Smooth muscle cell (in vitro differentiated cells): ENCODE measurements at regions not wholly inside any gene's neighbourhood (a gene's known extent, or its start where the extent isn't known, plus 50 kb on each side); places are given as distances from the start of the nearest gene placed in this dataset.

Experiments
- DNase-seq: peaks from one replicate; lab custom pipeline; 2025; ENCODE audit not compliant: unreplicated experiment; lab: John Stamatoyannopoulos, UW
- H2AFZ ChIP-seq: fragments of 200-600 bp; sonication (generic); 2 replicates; pipeline ENCODE4 v1.6.0; 2016; ENCODE audit warnings: antibody characterized with exemption, low read depth, mild to moderate bottlenecking
- H3F3A ChIP-seq: fragments of 200-600 bp; sonication (generic); 2 replicates; pipeline ENCODE4 v1.6.0; 2017; ENCODE audit warnings: antibody characterized with exemption, low read depth
- H3K27ac ChIP-seq: fragments of 200-600 bp; sonication (generic); 2 replicates; pipeline ENCODE4 v1.5.1; 2016; ENCODE audit warnings: low read depth, mild to moderate bottlenecking
- H3K27me3 ChIP-seq: fragments of 200-600 bp; sonication (generic); 2 replicates; pipeline ENCODE4 v1.6.1; 2016; ENCODE audit warnings: low read depth, mild to moderate bottlenecking
- H3K36me3 ChIP-seq: fragments of 200-600 bp; sonication (generic); 2 replicates; pipeline ENCODE4 v1.5.1; 2016; ENCODE audit warnings: low read depth
- H3K4me1 ChIP-seq: fragments of 200-600 bp; sonication (generic); 2 replicates; pipeline ENCODE4 v1.5.1; 2016; ENCODE audit warnings: low read depth
- H3K4me2 ChIP-seq: fragments of 200-600 bp; sonication (generic); 2 replicates; pipeline ENCODE4 v1.6.0; 2016; ENCODE audit warnings: mild to moderate bottlenecking
- H3K4me3 ChIP-seq: fragments of 200-600 bp; sonication (generic); 2 replicates; pipeline ENCODE4 v1.5.1; 2016; ENCODE audit warnings: mild to moderate bottlenecking
- H3K79me2 ChIP-seq: fragments of 200-600 bp; sonication (generic); 2 replicates; pipeline ENCODE4 v1.6.0; 2016; ENCODE audit warnings: low read depth, mild to moderate bottlenecking
- H3K9ac ChIP-seq: fragments of 200-600 bp; sonication (generic); 2 replicates; pipeline ENCODE4 v1.6.0; 2016; ENCODE audit warnings: low read depth
- H3K9me3 ChIP-seq: fragments of 200-600 bp; sonication (generic); replicated peaks from 2 replicates; pipeline ENCODE4 v1.5.1; 2016; ENCODE audit warnings: low read depth
- H4K20me1 ChIP-seq: fragments of 200-600 bp; sonication (generic); 2 replicates; pipeline ENCODE4 v1.6.0; 2016; ENCODE audit warnings: low read depth
- CTCF ChIP-seq: fragments of 200-600 bp; sonication (generic); IDR thresholded peaks from 2 replicates; pipeline ENCODE4 v1.5.1; 2017; ENCODE audit warnings: borderline replicate concordance, mild to moderate bottlenecking, antibody characterized with exemption; ENCODE audit not compliant: insufficient read depth, poor library complexity, severe bottlenecking
- WGBS: methylation state at CpG from one replicate; pipeline ENCODE4 v1.1.7; 2016; ENCODE audit warnings: low lambda C conversion rate; 5-methylcytosine and 5-hydroxymethylcytosine counted together

DNA sequence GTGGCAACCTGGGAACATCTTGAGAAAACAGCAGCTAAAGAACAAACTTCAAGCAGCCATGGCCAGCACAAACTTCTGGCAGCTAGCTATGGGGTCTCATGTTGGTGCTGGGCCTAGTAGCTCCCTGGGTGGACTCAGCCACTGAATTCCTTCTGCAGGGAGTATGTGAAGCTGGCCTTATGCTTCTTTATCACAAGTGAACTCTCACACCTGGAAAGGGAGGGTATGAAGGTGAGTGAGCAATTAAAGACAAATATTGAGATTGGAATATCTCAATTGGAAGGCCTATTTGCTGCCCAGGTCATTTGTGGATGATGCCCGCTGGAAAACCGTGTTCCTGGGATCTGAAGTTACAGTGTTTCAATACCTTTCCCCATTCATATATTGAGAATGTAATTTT is 153.3 kb upstream of the RPS6KA3 start:
- Histone ChIP-seq H3K79me2 (no peaks in the 10 kb centered on the region), H3F3A (no peaks in the 10 kb centered on the region), H4K20me1 (no peaks in the 10 kb centered on the region), H3K36me3 (no peaks in the 10 kb centered on the region), H3K9me3 (no peaks in the 10 kb centered on the region), H3K4me1 (no peaks in the 10 kb centered on the region), H3K4me3 (no peak overlapping the region), H3K9ac (no peak overlapping the region), H3K27ac (no peak overlapping the region), H3K4me2 (no peak overlapping the region), H3K27me3 (no peaks in the 10 kb centered on the region), H2AFZ (no peak overlapping the region)
- no peak for TF ChIP-seq CTCF
- WGBS = 74% methylated on average over 2 of the region's 2 CpGs
- DNase-seq = no peak

DNA sequence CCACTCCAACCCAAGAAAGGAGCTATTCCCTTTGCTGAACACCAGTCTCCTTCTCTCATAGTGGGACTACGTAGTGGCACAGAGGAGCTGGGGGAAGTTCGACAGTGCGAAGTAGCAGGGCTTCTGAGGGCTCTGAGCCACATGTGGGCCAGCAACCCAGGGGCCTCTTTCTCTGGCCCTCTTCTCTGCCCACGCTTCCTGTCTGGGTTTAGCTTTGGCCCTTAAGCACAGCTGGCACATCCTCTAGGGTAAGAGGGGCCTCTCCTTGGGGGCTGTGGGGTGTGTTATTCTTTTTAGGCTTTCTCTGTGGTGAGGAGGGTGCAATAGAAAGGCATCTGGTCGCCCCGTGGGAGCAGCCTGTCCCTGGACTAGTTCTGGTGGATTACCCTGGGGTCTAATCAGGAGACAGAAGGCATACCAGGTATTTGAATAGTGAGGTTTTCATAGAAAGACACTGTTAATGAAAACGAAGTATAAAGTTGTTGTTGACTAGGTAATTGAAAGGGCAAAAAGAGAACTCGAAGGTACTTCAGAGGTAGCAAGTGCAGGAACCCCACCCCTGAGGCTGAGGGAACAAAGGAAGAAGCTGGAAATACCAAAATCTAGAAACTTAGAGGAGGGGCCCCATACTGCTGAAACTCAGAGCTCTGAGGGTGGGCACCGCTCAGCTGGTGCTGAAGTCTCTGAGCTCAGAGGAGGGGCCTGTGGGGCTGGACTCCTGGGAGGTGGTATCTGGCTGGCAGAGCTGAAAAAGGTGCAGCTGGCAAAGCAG is 151.9 kb upstream of the RPS6KA3 start:
- no peak overlapping the region for H3K4me2 ChIP-seq
- WGBS = 63% methylated on average over 9 of the region's 9 CpGs
- H3K36me3 ChIP-seq = no peaks in the 10 kb centered on the region
- TF ChIP-seq CTCF = no peak
- no peaks in the 10 kb centered on the region for H3K9me3 ChIP-seq
- no peak for DNase-seq
- no peak overlapping the region for H2AFZ ChIP-seq
- no peaks in the 10 kb centered on the region for H4K20me1 ChIP-seq
- H3K9ac ChIP-seq = no peak overlapping the region
- no peaks in the 10 kb centered on the region for H3K27me3 ChIP-seq
- H3K79me2 ChIP-seq = no peaks in the 10 kb centered on the region
- H3K4me3 ChIP-seq = no peak overlapping the region
- H3K27ac ChIP-seq = no peak overlapping the region
- no peaks in the 10 kb centered on the region for H3K4me1 ChIP-seq
- H3F3A ChIP-seq = no peaks in the 10 kb centered on the region

DNA sequence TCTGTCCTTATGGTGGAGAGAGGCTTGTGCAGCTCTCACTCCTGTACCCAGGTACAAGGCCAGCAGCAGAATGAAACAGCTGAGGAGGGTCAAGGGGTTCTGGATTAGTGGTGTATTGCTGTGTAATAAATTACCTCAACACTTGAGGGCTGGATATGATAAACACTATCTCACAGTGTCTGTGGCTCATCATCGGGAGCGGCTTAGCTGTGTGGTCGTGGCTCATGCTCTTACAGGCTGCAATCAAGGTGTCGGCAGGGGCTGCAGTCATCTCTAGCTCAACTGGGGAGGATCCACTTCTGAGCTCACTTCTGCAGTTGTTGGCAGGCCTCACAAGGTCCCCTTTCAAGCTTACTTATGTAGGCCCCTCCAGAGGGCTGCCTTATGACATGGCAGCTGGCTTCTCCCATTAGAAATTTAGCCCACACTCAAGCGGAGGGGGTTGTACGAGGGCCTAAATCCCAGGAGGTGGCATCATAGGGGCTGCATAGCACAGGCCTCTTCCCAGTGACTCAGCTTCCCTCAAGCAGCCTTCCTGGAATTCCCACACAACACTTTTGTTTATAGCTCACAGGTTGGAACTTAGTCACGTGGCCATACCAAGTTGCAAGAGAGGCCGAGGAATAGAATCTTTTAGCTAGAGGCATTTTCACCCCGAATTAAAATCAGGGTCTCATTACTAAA is 148.2 kb upstream of the RPS6KA3 start:
- no peak overlapping the region for H3K9ac ChIP-seq
- H3K27ac ChIP-seq = no peak overlapping the region
- no peaks in the 10 kb centered on the region for H4K20me1 ChIP-seq
- H3K4me1 ChIP-seq = no peaks in the 10 kb centered on the region
- H3K4me2 ChIP-seq = no peak overlapping the region
- H2AFZ ChIP-seq = no peak overlapping the region
- H3K27me3 ChIP-seq = no peaks in the 10 kb centered on the region
- H3K36me3 ChIP-seq = no peaks in the 10 kb centered on the region
- TF ChIP-seq CTCF = no peak
- no peak for DNase-seq
- no peaks in the 10 kb centered on the region for H3F3A ChIP-seq
- 49% methylated on average over 9 of the region's 9 CpGs for WGBS
- H3K79me2 ChIP-seq = no peaks in the 10 kb centered on the region
- H3K9me3 ChIP-seq = no peaks in the 10 kb centered on the region
- H3K4me3 ChIP-seq = no peak overlapping the region
